HS-27A (cell line): ENCODE measurements at regions not wholly inside any gene's neighbourhood (a gene's known extent, or its start where the extent isn't known, plus 50 kb on each side); places are given as distances from the start of the nearest gene placed in this dataset.

Source experiments
- DNase-seq: peaks from one replicate; pipeline ENCODE4 v3.0.0-alpha.2; 2012; ENCODE audit warnings: low read depth, missing footprints

DNA sequence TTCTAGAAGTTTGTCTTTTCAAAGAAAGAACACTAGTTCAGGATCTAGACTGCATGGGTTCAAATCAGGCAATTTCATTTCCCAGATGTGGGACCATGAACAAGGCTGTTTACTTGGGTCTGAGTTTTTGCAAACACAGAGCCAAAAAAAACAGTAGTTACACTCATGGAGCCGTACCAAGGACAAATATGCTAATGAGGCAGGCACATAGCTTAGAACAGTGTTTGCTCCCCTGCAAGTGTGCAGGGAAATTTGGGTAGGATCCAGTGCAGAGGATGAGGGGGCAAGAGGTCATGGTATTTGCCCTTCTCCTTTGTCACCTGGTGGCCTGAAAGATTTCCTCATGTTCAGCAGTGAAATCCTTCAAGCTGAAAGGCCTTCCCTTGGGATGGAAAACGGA is 860.4 kb downstream of the VRK1 start:
- no peak for DNase-seq

DNA sequence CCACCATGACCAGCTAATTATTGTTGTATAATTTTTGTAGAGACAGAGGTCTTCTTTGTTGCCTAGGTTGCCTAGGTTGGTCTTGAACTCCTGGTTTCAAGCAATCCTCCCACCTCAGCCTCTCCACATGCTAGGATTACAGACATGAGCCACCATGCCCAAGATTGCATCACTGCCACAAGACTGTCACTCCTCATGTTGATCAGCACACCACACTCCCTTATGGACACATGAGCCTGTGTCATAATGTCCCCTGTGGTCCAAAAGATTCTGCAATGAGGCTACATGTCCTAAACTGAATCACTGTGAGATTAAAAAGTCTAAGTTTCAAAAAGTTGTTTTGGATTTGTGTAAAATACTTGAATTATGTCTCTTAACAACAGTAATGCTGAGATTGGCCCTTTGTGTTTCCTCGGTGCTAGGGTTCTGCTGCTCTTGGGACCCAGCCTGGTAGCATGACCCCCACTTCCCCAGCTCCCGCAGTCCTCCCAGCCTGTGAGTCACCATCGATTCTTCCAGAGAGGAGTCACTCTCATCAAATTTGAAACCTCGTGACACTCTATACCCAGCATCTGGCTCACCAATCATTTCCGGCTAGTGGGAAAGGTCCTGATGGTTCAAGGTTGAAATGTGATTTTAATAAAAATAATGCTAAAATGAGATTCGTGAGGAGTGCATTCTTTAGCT is 890.9 kb downstream of the VRK1 start:
- no peak for DNase-seq

DNA sequence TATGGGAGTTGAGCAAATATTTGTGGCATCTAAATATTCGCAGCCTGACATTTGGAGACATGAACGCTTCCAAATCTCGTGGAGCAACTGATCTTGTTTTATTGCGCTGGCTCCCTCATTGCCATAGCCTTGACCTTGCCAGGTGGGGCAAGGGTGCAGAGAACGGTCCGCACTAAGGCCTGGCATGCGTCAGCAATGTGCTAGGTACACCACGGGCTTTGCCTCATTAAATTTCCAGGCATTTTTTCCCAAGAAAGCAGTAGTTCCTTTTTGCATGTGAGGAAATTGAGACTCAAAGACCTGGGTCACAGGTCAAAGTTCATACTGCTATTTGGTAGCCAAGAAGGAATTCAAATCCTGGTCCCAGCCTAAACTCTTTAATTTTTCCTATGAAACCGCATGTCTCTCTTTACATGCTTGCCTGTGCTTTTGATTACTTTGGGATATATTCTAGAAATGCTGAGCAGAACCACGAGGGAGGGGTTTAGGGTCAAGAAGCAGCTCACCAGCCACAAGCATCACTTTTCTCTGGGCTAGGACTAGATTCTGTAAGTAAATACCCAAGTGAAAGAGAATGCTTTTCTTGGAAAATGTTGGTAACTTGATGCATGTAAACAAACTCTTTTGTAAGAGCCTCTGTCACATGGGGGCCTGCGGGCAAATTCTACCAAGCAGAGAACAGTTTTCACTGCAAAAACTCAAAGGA is 891.6 kb downstream of the VRK1 start:
- no peak for DNase-seq

DNA sequence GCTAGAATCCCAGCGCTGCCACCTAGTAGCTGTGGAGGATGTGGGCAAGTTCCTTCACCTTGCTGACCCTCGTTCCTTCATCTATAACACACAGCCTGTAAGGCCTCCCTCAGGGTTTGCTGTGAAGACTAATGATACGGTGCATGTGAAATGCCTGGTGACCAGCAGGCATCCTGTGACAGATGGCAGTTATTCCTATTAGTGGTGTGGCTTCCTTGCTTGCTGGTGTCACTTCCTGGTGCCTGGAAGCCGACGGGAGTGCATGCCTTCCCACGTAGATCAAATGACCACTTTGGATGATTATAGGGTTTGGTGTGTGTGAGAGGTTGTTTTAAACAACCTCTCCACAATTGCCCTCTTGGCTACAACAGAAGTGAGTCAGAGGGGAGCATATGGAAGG is 894.9 kb downstream of the VRK1 start:
- no peak for DNase-seq

DNA sequence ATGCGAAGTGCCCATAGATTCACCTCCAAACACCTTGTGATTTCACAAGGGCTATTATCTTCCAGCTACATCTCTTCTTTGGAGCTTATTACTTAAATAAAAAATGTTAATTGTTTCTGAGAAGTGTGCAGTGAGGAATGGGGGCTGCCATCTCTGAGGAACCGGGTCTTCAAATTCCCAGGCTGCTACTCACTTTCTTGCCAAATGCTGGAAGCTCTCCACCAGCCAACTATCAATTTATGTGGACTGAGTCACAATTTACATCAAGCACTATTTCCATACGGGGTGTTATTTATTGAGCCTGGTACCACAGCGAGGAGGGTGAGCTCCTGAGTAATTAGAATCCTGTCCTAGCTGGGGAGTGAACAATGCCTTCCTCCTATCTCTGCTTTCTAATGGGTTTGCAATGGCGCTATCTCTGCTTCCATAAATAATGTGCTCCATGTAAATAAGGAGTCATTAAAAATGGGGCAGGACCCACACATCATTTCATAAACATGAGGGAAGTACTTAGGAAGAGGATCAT is 898.3 kb downstream of the VRK1 start:
- DNase-seq = no peak

DNA sequence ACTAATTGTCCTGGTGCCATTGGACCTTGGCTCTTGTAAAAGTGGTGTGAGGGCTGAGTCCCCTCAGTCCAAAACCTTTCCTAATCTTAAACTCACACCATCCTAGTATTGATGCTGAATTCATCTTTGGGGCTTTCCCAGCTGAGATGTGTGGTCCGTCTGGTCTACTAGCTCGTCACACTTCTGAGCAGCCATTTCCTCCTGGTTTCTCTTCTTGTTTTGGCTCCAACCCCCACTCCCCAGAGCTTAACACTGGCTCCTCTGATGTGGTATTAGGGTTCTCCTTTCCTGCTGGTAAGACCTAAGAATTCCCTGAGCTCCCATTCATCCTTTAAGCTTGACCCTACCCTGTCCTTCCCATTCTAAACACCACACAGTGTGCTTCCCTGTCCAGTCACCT is 900.6 kb downstream of the VRK1 start:
- DNase-seq = no peak

DNA sequence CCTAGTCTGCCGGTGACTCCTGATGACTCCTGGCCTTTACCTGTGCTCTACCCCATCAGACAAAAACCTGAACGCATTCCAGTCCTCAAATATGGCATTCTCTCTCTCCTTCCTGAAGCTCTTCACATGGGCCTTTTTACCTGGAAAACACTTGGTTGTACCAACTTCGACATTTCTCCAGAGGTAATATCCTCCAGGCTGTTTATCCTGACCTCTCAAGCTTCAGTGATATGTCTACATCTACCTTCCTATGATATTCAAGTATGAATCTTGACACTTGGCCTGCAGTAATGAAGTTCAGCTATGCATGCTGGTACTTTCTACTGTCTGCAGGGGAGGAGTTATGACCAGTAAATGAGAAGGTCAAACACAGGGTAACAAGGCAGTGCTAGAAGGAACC is 901.8 kb downstream of the VRK1 start:
- DNase-seq = no peak

DNA sequence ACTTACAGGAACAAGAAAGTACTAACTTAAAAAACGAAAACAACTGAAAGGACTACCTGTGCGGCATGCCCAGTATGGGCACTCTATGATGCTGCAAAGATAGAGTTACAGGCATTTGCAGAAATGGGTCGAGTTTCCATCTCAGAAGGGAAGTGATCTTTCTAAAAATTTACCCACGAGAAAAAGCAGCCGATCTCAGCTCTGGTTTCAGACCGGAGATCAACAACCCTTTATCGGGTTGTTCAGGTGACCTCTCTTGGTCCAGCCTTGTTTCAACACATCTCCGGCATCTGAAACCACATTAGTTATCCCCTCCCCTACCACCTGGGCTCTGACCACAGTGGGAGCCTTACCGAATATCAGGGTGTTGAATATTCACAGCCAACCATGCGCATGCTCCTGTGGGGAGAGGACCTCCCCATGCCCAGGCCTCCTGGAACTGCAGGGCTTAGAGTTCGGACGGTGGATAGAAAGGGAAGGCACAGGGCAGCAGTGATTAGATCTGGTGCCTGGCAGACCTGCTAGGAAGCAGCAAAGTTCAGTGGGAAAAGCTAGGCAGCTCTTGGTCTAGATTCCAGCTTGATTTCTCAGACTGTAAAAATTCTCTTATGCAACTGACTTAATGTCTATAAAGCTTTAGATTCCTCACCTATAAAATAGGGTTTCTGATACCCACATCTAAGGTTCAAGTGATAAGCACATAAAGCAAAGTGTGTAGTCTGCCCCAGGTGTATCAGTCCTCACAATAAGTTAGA is 906.0 kb downstream of the VRK1 start:
- DNase-seq = no peak

DNA sequence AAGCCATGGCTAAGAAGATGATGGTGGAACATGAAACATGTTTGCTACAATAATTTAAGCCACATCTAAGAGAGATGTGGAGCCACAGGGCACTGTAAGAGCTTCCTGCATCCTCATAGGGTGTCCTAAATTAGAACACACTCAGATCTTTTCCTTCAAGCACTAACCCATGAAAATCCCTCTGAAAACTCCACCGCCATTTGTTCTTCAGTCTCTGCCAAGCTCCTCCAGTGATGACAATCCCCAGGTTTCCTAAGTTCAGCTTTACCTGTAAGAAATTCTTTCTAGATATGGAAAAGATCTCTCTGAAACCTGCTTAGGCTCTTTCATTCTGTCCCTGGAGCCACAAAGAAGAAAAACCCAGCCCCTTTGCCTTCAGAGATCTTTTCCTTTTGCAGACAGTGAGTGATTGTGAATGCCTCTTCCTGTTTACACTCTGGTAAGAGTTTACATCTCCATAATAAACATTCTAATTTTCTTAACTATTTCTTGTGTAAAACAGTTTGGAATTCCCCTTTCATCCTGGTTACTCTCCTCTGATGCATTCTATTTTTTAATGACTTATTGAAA is 907.2 kb downstream of the VRK1 start:
- no peak for DNase-seq

DNA sequence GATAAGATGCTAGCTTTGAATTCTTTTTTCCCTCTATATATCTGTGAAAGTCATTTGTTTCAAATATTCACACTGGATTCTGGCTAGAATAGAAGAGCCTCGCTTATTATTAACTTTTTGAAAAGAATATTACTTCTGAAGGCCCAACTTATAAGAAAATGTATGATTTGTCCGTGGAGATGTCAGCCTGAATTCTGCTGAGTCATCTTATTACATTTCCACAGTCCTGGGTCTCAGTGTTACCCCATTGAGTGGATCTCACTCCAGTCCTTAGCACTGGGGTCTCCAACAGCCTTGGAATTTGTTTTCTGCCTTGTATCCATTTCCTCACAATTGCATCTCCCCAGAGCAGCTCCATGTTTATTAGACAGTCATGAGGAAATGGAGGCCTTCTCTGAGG is 907.9 kb downstream of the VRK1 start:
- no peak for DNase-seq

DNA sequence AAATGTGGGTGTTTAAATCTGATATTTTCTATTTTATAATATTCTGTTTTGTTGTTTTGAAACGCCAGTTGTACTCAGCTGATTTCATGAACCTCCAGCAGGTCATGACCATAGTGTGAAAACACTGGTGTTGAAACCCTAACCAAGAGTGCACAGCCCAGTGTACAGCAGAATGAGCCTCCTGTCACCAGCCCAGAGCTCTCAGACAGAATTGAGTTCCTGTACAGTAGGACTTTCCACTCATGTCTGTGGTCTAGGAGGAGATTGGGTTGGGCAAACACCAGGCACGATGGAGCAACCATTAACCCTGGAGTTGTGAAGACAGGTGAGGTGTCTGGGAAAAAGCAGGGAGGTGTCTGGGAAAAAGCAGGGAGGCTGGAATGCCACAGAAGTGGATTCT is 908.8 kb downstream of the VRK1 start:
- no peak for DNase-seq

DNA sequence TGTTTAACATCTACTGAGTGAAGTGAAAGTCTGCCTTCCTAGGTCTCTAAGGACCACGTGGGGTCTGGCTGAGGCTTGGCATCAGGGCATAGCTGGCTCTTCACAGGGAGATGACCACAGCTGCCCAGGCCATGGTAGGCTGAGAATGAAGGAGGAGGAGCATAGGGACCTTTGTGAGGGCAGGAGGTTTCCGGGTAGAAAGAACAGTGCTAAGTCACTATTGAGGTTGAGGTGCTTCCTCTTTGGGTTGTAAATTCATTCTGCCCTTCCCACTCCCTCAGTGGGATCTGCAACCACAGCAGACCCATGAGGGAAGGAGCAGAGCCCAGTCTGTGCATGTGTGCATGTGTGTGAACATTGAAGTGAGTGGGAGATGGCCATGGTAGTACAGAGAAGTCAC is 909.6 kb downstream of the VRK1 start:
- no peak for DNase-seq

DNA sequence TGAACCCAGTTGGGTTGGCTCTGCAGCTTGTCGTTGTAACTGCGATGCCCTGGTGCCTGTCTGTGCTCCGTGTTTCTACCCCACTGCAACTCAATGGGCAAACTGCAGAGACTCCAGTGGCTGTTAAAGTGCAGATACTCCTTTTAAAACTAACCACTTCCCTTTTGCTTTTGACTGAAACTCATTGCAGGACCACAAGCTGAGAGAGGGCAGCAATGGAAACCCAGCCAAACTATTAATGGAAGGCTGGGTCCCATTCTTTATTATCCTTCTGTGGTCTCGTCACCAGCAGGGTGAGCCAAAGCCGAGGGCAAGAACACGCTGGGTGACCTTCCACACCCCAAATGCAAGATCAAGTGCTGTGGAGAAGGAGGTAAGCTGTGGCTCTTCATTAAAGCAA is 910.4 kb downstream of the VRK1 start:
- no peak for DNase-seq

DNA sequence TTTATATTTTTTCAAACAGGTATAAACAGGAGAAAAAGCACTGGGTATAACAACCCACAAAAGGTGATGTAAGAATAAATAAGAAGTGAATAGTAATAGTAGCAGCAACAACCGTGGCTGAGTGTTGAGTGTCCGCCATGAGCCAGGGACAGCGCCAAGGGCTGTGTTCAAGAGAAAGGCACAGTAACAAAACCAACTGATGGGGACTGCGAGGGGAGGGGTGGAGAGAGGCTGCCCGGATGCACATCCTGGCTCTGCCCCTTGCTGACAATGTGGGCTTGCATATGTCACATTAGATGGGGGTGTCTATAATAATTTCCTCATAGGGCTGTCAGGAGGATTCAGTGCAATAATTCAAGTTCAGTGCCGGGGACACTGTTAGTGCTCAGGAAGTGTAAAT is 912.4 kb downstream of the VRK1 start:
- no peak for DNase-seq

DNA sequence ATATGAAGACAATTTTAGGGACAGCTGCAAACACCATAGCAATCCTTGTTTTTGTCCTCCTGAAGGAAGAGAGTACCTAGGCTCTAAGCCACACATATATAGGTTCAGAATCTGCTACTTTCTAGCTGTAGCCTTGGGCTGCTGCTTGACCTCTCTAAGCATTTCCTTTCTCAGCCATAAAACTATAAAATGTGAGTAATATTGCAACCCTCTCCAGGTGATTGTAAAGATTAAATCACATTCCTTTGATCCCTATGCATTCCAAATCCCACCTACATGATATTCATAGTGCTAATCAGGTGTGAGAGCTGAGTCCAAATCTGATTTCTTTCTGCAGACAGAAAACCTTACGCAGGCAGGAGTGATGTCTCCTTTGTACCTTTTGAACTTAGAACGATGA is 913.5 kb downstream of the VRK1 start:
- no peak for DNase-seq

DNA sequence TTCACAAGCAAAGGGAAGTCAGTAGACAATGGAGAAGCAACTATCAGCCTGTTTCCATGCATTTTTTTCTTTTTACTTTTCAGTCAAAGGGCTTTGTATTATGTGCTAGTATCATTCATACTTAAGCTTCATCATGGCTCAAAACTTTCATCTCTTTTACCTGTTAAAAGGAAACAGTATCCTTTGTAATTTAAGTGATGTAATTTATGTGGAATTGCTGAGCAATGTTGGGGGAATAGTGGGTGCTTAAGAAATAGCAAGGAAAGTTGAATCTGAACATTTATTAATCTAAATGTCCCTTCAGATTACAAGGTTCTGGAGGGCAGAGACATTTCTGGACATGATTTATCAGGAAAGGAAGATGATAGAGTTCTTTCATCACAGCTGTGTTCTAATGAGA is 915.3 kb downstream of the VRK1 start:
- no peak for DNase-seq

DNA sequence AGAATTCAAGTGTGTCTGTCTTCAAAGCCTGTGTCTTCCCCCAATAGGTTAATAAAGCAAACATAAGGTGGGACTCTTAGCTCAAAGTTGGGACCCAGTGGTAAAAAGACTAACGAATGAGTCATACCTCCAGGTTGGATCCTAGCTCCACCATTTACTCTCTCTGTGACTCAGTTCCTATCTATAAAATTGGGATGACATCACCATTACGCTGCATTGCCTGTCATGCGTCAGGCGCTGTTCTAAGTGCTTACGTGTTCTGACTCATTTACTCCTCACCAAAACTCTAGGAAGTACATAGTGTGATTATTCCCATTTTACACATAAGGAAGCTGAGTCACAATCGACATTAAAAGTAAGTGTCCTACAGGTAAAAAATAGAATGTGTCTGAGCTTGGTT is 915.8 kb downstream of the VRK1 start:
- no peak for DNase-seq

DNA sequence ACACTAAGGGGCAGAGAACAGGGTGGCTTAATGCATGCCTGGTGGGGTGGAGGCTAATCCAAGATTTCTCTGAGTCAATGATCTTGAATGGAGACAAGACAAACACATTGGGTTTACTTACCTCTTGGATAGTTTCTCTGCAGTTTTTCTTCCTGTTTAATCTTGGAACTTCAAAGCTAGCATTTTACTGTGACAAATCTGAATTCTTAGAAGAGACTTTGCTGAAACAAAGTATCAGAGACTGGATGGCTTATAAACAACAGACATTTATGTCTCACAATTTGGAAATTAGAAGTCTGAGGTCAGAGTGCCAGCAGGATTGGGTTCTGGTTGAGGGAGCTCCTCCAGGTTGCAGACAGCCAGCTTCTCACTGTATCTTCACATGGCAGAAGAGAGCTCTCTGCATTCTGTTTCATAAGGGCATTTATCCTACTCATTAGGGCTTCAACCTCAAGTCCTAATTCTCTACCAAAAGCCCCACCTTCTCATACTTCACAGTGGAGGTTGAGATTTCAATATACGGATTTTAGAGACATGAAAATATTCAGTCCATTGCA is 921.8 kb downstream of the VRK1 start:
- DNase-seq = no peak

DNA sequence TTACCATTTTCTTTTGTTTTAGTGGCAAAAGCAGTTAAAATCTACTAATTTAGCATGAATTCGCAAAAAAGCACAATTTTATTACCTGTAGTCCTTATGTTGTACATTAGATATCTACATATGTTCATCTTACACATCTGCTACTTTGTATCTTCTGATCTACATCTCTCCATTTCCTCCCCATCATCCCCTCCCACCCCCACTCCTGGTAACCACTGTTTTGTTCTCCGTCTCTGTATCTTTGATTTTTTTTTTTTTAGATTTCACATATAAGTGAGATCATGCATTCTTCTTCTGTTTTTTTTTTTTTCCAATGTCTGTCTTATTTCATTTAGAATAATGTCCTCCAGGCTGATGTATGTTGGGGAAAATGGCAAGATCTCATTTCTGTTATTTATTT is 922.7 kb downstream of the VRK1 start:
- no peak for DNase-seq

DNA sequence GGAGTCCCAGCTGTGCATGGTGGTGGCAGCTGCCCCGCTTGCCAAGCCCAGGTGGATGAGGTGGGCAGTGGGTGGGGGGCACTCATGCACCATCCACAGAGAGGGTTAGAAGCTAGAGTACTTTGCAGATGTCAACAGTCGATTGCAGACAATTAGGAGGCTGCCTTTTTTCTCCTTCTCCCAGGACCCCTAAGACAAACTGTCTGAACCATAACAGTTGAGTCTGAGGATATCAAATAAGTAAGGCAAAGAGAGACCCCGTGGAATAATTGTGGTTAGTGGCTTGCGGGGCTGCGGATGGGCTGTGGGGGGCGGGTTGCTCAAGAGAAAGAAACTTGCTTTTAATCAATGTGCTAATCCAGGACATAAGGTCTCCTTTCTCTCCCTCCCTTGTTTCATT is 926.2 kb downstream of the VRK1 start:
- no peak for DNase-seq

DNA sequence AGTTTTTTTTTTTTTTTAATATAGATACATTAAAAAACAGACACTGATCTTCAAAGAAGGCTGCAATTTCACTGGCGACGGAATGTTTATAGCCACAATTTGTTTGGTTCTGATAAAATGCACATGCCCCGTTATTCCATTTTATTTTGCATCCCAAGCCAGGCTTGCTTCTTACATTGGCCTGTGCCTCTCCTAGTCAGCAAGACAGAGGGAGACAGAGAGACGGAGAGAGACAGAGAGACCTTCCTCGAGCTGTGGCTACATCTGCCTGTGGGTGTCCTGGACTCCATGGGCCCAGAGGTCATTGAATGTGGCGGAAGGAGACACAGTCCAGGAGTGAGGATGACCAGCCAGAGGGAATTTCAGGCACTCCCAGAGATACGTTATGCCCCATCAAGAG is 926.6 kb downstream of the VRK1 start:
- DNase-seq = no peak

DNA sequence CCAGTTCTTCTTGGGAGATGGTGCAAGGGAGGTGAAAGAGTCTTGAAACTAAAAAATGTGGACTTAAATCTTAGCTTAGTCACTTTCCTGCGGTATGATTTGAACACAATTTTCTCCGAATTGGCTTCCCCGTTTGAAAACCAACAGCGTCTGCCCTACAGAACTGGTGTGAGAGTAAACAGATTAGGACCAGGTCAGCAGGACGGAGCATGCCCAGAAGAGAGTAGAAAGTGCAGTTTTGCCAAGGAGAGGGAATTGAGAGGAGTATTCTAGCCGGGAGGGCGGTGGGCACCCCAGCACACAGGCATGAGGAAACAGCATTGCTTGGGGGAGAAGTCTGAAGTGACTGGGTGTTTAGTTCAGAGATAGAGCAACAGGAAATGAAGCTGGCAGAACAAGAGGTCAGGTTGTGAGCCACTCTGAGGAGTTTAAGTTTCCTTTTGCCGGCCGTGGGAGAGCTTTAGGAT is 927.1 kb downstream of the VRK1 start:
- no peak for DNase-seq
